HG03280 (cell line): ENCODE measurements at regions not wholly inside any gene's neighbourhood (a gene's known extent, or its start where the extent isn't known, plus 50 kb on each side); places are given as distances from the start of the nearest gene placed in this dataset.
A peak's percentile ranks its signal among the peaks of the same experiment; 100 is the strongest.

Experiments
- ATAC-seq: cut with Tn5 transposase; IDR thresholded peaks from one replicate; pipeline ENCODE4 v1.9.1; 2021; ENCODE audit warnings: mild to moderate bottlenecking, moderate library complexity; ENCODE audit not compliant: unreplicated experiment

DNA sequence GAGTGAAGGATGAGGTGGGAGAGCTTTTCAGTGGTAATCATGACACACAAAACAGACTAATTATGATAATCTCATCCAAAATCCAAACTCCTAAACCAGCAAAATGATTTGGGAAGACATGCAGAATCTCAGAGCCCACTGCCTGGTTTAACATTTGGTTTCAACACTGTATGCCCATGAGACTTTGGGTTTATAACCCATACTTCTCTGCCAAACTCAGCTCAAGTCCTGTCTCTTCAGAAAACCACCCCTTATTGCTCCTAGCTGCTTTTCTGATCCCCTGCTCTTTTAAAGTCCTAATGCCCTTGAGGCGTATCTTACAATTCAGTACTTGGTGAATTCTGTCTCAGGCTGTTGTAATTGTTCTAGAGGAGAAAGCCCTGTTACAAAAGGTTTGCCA lies 593.0 kb upstream of the ID2 start:
- no peak for ATAC-seq

DNA sequence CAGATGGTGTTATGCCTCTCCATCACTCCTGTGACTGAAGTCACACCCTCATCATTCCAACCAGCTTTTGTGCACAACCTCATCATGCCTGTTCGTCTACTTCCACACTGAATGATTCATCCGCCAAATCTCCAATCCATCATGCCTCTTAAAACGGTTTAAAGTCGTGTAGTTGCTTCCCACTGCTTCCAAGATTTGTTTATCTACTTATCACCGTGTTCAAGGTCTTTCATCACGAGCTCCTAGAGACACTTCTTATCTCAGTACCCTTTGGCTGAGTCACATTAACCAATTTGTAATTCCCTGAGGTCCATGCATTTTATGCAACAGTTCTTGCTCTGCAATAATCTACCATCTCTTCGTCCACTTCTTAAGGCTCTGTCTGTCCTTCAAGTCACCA lies 592.3 kb upstream of the ID2 start:
- no peak for ATAC-seq

DNA sequence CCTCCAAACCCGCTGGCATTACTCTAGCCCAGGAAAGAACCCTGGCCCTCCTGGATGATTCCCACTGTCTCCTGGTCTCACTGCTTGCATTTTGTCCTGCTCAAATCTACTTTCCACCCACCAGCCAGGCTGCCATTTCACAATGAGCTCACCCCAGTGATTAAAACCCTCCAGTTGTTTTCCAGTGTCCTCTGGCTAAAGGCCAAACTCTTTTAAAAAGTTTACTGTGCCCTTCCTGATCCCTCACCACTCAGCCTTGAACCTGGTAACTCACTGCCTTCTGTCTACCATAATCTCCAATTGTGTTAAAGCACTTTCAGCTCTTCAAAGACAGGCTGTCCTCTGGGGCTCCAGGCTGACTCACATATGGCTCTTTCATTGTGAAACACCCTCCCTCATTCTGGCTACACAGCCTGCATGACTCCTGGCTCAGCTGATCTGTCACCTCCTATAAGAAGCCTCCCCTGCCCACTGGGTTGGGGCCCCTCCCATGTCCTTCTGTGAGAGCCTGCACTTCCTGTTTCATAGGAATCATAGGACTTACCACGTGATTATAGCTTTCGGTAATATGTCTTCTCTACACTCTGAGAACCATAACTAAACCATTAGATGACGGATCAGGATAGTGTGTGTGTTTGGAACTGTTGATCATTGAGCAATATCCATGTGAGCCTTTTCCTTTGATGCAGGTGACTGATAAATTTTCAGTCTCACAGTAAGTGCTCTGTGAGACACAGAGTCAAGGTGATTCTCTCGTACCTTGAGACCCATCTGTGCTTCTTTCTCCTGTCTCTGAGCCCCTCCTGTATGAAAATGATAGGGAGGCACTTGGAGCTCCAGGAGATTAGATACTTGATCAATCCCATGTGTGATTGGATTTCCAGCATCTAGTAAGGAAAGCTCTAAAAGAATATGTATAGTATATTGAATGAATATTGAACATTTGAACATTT lies 590.8 kb upstream of the ID2 start:
- ATAC-seq, result peak; percentile 91

DNA sequence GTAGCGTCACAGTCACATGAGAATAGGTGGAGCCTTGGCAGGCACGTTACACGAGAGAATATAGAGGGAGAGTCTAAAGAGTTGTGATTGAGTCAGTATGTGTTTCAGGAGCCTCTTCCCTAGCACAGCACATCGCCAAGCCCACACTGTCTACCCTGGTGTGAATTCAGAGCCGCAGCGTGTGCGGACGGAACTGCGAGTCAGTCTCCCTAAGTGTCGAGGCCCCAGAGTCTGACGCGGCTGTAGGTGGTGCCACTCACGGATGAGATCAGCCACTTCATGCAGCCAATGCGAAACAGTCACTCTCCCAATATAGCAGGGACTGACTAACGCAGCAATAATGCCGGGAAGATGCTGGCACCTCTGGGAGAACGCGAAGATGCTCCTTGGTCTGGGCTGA lies 587.3 kb upstream of the ID2 start:
- ATAC-seq, result no peak

DNA sequence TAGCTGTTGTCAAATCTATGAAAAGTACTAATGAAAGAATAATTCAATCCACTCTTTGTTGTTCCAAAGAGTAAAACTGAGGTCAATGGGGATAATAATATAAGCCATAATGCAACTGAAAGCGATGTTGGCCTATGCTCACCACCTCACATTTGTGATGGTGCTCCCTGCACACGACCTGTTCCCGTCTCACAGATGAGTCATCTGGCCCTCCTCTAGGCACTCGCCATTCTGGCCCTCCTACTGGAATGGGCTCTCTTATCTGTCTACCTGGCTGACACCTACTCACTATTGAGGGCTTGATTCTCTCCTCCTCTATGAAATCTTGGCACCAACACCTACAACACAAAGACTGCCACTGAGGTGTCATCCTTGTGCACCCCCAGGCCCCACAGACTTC lies 585.9 kb upstream of the ID2 start:
- ATAC-seq, result no peak

DNA sequence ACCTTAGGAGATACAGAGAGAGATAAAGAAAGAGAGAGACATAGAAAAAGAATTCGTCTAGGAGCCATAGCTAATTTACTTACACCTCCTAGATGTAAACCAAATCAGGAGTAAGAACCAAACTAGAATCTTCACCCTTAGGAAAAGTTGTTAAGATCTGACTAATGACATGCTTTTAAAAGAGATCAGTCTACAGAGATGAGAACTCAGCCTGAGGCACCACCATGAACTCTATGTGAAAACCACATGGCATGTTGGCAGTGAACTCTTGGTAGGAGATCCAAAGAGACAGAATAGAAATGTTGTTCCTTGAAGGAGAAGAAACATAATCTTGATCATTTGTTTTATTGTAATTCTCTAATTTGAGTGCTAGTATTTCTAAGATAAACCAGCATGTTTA lies 585.4 kb upstream of the ID2 start:
- ATAC-seq, result no peak

DNA sequence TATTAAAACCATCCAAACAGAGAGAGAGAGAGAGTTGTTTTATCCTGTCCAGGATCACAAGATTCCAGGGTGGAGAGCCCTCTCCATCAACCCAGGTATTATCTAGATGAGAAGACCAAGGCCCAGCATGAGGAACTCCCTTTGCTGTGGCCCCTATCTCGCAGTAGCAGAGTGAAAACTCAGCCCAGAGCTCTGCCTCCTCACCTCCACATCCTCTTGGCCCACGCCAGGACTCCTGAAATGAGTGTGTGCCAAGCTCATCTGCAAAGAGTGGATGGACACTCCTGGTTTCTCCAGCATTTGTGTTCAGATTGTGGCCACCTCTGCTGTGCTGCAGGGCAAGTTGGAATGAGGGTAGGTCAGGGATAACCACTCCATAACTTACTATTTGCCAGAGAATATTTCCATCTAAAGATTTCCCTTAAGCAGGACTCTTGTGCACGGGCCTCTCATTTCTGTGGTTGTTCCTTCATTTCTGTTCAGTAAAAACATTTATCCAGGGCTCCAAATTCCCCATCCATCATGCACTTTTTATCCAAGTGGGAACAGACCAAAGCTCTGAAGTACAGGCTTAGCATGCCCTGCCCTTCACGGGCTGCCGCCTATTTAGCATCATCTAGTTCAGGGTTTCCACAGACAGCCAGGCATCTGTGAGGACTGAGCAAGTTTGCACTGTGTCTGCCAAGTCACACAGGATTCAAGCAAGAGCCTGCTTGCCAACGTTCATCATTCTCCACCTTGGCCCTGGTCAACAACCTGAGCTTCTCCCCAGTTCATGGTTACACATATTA lies 583.2 kb upstream of the ID2 start:
- ATAC-seq, result no peak

DNA sequence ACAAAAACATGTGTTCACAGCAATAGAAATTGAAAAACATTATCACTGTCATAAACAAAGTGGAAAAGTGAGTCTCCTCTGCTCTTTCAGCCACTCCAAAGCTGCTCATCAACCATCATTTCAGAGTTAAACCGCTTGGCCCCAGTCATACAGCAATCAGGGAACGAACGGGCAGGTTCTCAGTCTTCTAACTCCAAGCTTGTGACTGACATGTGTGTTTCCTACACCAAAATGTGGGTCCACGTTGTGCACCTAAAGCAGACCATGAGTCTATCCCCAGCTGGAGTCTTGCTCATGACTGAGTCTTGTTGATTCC lies 582.6 kb upstream of the ID2 start:
- no peak for ATAC-seq

DNA sequence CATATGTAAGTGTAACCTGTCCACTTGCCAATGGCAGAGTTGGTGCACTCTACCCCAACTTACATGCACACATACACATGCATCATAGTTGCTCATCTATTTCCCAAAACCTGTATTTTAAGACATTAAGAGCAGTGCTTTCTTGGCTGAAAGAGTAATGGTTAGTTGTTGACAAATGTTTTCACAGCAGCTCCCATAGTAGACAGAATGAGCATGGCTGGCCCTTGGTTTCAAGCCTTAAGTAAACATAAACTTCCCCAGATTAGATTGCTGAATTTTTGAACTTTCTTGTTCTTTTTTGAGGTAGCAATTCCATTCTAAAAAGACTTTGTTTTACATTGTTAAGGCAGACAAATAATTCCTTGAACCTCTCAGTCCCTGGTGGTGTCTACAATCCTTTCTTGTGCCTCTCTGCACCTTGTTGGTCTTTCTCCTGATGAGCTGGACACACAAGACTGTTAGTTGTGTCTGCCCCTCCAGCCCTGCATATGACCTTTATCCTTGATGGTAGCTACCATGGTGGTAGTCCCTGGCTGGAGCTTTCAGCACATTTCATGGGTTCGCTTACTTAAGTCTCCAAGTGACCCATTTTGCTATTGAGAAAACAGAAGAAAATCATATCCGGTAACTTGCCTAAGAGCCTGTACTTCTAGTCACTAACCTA lies 580.1 kb upstream of the ID2 start:
- no peak for ATAC-seq

DNA sequence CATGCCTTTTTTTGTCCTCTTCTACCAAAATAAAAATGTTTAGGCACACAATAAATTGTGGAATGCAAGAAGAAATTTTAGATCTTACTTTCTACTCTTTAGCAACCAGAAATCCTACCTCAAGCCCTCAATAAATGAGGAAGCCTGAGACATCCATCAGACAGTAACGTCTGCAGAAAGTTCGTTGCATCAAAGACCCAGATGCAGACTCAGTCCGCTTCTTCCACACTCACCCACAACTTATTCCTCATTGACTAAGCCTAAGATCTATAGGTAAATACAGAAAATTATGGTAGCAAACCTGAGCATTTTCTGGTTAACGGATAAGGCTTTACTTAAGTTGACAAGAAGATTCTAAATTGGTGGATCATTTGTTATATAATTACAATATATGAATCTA lies 579.4 kb upstream of the ID2 start:
- no peak for ATAC-seq

DNA sequence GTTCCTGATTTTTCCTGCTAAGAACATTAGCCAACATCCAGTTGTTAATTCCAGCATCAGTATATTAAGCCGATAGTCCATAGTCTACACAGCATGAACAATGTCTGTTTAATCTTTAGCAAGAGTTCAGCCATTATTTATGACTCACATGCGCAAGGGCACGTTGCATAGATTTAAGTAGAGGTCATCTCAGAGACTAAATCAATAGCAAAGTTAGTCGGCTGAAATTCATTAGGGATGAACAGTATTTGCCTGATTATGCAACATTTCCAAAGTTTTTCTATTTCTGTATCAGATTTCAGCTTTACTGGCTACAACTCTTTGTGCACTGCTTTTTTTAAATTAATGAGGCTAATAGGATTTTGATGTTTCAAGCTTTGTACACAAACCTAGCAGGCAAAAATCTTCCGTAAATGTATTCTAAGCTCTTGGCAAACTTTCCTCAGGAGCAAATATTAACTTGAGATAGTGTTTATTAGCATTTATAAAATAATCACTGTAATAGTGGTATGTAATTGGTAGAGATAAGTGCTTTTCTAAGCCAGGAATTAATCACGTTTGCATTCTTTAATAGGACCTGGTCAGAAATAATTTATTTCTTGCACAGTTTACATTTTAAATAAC lies 578.7 kb upstream of the ID2 start:
- ATAC-seq, result no peak

DNA sequence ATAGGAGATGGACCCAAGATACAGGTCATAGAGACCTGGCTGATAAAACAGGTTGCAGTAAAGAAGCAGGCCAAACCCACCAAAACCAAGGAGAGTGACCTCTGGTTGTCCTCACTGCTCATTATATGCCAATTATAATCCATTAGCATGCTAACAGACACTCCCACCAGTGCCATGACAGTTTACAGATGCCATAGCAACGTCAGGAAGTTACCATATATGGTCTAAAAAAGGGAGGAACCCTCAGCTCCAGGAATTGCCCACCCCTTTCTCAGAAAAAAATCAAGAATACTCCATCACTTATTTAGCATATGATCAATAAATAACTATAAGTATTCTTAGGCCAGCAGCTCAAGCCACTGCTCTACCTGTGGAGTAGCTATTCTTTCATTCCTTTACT lies 574.7 kb upstream of the ID2 start:
- ATAC-seq, result no peak

DNA sequence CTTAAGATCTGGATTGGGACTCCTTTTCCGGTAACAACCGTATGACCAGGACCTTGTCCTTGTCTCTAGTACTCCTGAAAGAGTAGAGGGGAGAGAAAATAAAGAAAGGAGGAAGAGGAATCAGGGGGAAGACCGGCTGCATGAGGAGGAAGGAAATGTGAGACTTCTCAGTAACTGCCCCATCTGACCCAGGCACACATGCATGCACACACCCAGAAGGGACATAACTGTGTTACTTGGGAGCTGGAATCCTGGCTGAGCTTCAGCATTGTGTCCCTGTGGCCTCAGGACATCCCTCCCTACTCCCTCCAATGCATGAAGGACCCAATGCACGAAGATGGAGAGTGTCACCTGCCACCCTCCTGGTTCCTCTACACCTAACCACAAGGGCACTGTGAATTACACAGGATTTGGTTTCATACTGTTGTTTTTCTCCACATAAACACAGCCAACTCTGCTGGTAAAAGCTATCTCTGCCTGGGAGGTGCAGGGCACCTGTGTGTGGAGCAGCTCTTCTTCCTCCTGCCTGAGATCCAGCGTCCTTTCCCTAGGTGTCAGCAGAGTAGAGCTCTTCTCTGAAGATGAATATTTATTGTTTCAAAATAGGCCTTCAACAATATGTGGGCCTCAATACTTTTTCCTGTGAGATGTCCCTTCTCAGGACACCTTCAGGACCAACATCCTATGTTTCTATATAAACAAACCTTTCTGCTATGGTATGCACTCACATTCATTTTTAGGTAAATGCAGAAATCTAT lies 574.1 kb upstream of the ID2 start:
- ATAC-seq, result no peak

DNA sequence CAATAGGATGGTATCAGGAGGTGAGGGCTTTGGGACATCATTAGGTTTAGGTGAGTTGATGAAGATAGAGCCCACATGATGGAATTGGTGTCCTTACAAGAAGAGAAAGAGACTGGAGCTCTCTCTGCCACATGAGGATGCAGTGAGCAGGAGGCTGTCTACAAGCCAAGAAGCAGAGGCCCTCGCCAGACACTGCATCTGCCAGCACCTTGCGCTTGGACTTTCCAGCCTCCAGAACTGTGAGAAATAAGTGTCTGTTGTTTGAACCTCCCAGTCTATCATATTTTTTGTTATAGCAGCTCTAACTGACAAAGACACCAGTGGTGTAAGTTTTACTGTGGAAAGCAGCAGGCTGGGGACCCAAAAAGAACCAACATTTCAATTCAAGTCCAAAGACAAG lies 571.1 kb upstream of the ID2 start:
- no peak for ATAC-seq

DNA sequence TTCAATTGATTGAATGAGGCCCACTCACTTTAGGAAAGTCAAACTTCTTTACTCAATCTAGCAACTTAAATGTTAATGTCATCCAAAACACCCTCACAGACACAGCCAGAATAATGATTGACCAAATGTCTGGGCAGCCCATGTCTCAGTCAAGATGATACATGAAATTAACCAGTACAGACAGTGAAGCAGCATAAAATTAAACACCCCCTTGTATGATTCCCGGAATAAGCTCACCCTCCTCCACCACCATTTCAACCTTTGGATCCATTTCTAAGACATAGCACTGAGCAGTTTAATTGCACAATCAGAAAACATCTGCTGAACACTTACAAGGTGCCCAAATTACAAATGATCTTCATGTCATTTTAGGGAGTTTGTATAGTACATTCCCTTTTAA lies 570.7 kb upstream of the ID2 start:
- ATAC-seq, result no peak

DNA sequence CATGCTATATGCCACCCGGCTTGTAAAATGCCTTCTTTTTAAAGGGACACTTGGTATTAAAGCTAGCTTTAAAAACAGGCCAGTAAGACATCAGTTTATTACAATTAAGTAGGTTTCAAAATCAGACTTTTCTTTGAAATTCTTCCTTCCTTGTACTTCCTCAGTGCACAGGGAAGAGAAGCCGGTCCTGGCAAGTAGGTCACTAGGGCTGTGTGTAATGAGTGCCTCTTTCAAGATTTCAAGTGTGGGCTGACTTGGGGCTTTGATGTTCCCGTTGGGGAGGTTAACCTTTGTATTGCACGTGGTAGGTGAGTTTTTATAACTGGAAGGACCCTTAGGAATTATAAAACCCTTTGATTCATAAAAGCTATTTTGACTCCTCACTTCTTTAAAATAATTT lies 566.4 kb upstream of the ID2 start:
- ATAC-seq, result no peak

DNA sequence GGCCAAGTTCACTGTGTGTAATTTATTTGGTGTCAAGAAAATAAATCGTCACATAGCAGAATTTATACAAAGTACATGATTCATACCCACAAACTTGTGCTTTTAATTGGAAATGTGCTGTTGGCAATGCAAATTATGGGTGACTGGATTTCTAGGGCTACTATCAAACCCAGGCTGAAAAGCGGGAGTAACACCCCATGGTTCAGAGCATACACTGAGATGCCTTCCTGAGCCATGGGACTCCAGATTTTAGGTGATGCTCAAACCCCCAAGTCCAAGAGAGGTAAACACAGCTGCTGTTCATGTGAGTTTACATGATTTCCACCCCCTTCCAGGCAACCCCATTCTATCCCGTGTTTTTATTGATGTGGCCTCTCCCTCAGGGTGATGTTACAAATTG lies 565.9 kb upstream of the ID2 start:
- no peak for ATAC-seq

DNA sequence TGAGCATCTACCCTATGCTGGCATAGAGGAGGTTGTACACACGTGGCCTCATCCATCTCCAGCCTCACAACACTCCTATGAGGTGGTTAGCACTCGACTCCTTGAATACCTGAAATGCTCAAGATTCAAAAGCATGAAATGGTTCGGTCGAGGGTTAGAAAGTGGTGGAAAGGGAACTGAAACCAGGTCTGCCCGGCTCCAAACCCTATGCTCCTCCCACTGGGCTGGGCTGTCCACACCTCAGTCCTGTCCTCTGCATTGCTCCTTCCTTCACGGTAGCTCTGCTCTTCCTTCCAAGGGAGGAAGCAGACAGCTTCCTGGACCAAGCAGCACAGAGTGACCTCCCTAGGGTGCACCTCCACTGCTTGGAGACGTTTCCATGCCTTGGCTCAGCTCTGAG lies 565.2 kb upstream of the ID2 start:
- ATAC-seq, result peak; percentile 97

DNA sequence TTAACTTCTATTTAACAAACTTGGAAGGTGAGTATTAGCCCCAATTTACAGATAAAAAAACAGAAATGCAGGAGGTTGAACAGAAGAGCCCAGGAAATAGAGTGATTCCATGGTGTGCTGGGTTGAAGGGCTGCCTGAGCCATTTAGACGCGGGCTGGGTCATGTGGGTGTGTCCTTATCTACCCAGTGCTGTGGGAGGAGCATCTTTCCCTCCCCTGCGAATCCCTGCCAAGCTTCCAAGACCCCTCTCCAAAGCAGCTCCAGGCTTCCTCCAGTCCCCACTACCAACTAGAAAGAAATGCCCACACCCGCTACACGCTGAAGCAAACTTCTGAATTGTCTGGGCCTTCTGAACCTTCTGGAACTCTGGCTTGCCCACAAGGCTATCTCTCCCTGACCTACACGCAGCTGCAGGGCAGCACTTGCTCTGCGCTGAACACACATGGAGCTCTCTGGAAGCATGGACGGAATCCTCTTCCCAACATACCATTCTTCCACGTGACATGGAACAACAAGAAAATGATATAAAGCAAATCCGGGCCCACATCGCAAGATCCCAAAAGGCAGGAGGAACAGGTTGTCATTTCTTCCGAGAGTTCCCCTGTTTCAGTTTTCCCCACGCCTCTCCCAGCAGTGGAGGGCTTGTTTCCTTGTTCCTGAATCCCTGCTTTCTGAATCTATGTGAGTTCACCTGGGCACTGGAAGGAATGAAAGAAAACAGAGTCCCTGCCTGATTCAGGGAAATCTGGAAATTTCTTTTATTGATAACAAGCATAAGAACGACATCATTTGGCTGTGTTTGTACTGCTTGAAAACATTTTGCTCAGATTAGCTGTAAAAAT lies 562.7 kb upstream of the ID2 start:
- no peak for ATAC-seq
